Testis (tissue), 2 donors: ENCODE measurements at regions not wholly inside any gene's neighbourhood (a gene's known extent, or its start where the extent isn't known, plus 50 kb on each side); places are given as distances from the start of the nearest gene placed in this dataset.

Experiments used
- DNase-seq: peaks from one replicate; pipeline ENCODE4 v3.0.0-alpha.2; 2019
- H3K27ac ChIP-seq, 2 donors: fragments of 200-600 bp; sonication (generic); one replicate each; pipeline ENCODE4 v1.5.1; 2019
- H3K27me3 ChIP-seq: fragments of 200-600 bp; sonication (generic); one replicate; pipeline ENCODE4 v1.5.1; 2019
- H3K36me3 ChIP-seq: fragments of 200-600 bp; sonication (generic); one replicate; pipeline ENCODE4 v1.5.1; 2017; ENCODE audit warnings: low read depth; ENCODE audit errors: missing control alignments
- H3K4me1 ChIP-seq: fragments of 200-600 bp; sonication (generic); one replicate; pipeline ENCODE4 v1.5.1; 2019
- H3K4me3 ChIP-seq, 2 donors: fragments of 200-600 bp; sonication (generic); one replicate each; pipeline ENCODE4 v1.5.1; 2017 to 2019
- H3K9me3 ChIP-seq: fragments of 200-600 bp; sonication (generic); one replicate; pipeline ENCODE4 v1.5.1; 2017
- POLR2A ChIP-seq: fragments of 450-650 bp; IDR thresholded peaks from one replicate; pipeline ENCODE4 v1.6.1; 2017; ENCODE audit warnings: antibody characterized with exemption, mild to moderate bottlenecking, moderate library complexity
- WGBS, 2 donors: methylation state at CpG; one replicate each; pipeline ENCODE4 v1.1.5; 2018; 5-methylcytosine and 5-hydroxymethylcytosine counted together
- intact Hi-C: fragments of 100-400 bp; cut with DNase I; formaldehyde crosslinking; loops from one replicate; pipeline ENCODE4 v1.15.1; 2023; ENCODE audit warnings: low total_unique reads
- TF ChIP-seq, protein P1 (sequence below), 3 experiments: fragments of 450-650 bp in 2 of 3; fragments of 200-600 bp in 1 of 3; sonication (generic) in 1 of 3; IDR thresholded peaks; one replicate each; pipeline ENCODE4 v1.5.1; 2016 to 2019; ENCODE audit warnings: antibody characterized with exemption in 3 of 3, mild to moderate bottlenecking in 2 of 3, moderate library complexity in 1 of 3

DNA sequence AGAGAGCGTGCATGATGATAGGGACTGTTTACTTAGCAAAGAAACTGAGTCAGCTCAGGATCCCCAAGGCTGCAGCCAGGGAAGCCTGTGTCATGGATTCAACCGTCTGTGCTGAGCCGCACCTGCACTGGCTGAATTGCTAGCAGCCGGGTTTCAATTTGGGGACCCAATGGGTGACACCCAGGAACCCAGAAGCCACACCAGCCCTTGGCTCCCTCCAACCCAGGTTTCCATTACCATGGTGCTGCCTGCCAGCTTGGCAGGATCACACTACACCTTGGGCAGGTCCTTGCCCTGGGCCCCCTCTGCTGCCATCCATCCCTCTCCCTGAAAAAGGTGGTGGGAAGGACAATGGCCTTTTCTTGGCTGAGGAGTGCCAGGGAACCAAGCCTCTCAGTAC is 64.0 kb upstream of the CLDN14 start:
- Histone ChIP-seq H3K27me3 (no peaks in the 10 kb centered on the region), H3K27ac (no peak overlapping the region), H3K36me3 (no peaks in the 10 kb centered on the region), H3K4me3 (no peak overlapping the region), H3K9me3 (no peaks in the 10 kb centered on the region), H3K4me1 (peaks cover 5% of the 10 kb centered on the region)
- 90 to 98% methylated on average over 4 of the region's 4 CpGs for WGBS, 2 donors
- intact Hi-C loops: no loop called here
- no peak for DNase-seq
- no peak for TF ChIP-seq POLR2A
- TF ChIP-seq, protein P1, sequence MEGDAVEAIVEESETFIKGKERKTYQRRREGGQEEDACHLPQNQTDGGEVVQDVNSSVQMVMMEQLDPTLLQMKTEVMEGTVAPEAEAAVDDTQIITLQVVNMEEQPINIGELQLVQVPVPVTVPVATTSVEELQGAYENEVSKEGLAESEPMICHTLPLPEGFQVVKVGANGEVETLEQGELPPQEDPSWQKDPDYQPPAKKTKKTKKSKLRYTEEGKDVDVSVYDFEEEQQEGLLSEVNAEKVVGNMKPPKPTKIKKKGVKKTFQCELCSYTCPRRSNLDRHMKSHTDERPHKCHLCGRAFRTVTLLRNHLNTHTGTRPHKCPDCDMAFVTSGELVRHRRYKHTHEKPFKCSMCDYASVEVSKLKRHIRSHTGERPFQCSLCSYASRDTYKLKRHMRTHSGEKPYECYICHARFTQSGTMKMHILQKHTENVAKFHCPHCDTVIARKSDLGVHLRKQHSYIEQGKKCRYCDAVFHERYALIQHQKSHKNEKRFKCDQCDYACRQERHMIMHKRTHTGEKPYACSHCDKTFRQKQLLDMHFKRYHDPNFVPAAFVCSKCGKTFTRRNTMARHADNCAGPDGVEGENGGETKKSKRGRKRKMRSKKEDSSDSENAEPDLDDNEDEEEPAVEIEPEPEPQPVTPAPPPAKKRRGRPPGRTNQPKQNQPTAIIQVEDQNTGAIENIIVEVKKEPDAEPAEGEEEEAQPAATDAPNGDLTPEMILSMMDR (IDR thresholded peaks at IDR 0.05): no peak

DNA sequence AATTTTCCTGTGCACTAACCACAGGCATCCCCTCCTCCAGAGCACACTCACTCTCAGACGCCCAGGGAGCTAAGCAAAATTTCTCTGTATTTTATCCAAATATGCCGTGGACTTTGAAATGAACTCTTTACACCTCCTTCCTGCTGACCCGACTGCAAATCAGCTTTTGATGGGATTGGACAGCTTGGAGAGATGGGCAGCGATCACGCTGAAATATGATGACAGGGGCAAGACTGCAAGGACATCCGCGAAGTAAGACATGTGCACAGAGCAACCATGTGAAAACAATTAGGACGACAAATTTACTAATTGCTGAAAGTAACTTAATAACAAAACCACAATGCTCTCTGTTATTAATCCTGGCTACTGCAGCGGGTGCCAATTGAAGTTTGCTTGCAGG is 64.6 kb upstream of the CLDN14 start:
- H3K9me3 ChIP-seq: no peaks in the 10 kb centered on the region
- 47% methylated on average over 9 of the region's 9 CpGs for WGBS, 2 donors

DNA sequence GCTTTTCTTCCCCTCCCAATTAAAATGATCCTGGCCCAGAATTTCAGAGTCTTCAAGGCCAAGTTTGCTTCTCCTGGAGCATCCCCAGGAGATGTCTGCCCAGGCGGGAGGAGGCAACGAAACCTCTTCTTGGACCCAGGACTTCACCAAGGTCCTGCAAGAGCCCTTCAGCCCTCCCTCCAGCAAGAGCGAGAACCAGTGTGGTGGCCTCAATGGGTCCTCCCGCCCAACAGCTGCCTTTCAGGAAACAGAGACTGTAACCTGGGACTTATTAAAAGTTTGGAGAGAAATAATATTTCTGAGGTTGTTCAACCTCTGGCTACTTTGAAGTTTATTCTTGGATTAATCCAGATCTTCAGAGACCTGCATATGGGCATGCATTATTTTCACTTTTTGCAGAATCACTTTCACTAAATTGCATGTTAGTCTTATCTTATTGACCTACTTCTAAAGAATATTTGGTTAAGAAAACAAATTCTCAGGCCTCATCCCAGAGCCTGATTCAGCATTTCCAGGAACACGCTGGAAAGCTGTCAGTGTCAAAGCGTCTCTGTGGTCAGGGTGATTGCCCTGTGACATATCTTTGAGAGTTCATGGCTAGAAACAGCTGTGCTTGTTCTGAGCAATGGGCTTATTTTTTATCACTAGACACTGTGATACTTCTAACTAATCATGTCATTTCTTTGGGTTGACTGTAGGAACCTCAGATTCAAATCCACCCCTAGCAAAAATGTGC is 66.0 kb upstream of the CLDN14 start:
- peak; percentile 61 for DNase-seq
- Histone ChIP-seq H3K36me3 (no peaks in the 10 kb centered on the region), H3K9me3 (no peaks in the 10 kb centered on the region), H3K4me3 (no peak overlapping the region), H3K4me1 (peaks cover 8% of the 10 kb centered on the region), H3K27ac (no peak overlapping the region), H3K27me3 (no peaks in the 10 kb centered on the region)
- 41 to 53% methylated on average over 6 of the region's 6 CpGs for WGBS, 2 donors
- intact Hi-C loops: no loop called here
- TF ChIP-seq, protein P1 (IDR thresholded peaks at IDR 0.05): no peak
- no peak for TF ChIP-seq POLR2A

More for the DNA sequence above, 64.6 kb upstream of the CLDN14 start:
- no peak for DNase-seq
- no peaks in the 10 kb centered on the region for H3K36me3 ChIP-seq
- H3K4me3 ChIP-seq: no peak overlapping the region
- no peak overlapping the region for H3K27ac ChIP-seq
- H3K27me3 ChIP-seq: no peaks in the 10 kb centered on the region
- TF ChIP-seq POLR2A: no peak
- TF ChIP-seq, protein P1 (IDR thresholded peaks at IDR 0.05): no peak
- peaks cover 5% of the 10 kb centered on the region for H3K4me1 ChIP-seq
- intact Hi-C loops: no loop called here

DNA sequence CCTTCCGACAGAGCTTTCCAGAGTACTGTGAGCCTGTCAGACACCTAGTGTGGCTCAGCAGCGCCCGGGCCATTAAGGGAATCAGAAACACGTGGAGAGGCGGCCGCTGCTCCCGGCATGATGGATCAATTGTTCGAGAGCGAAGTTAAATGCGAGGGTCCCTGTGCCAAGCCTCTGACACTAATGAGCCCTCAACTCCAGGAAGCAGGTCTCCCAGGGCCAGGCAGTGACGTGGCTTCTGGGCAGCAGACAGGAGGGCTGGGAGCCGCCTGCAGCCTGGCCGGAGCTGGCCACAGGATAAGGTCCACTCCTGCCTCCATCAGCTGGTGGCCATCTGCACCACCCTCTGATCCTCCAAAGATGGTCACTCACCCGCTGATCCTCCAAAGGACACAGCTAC is 67.5 kb upstream of the CLDN14 start:
- Histone ChIP-seq H3K9me3 (no peaks in the 10 kb centered on the region), H3K36me3 (no peaks in the 10 kb centered on the region), H3K4me3 (no peak overlapping the region), H3K27me3 (no peaks in the 10 kb centered on the region), H3K4me1 (peaks cover 18% of the 10 kb centered on the region), H3K27ac (no peak overlapping the region)
- TF ChIP-seq, protein P1 (IDR thresholded peaks at IDR 0.05): no peak
- TF ChIP-seq POLR2A: no peak
- intact Hi-C loops: no loop called here
- WGBS, 2 donors: 71 to 88% methylated on average over 11 to 14 of the region's 14 CpGs
- peak; percentile 27 for DNase-seq

DNA sequence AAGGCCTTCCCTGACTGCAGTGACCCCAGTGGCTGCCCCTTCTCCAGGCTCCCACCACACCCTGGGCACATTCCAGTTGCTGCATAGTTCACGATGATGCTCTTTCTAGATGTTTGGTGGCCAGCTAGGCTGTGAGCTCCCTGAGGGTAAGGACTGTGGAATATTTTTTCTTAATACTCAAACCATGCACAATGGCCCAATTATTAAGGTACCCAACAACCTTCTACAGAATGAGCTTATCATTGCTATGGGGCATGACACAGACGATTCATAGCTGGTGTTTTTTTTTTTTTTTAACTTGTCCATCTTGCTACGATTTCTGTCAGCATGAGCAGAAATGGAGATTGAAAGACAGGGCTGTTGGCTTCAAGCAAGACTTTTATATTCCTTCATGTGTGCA is 68.9 kb upstream of the CLDN14 start:
- WGBS, 2 donors: 55 to 69% methylated on average over 3 of the region's 3 CpGs
- peaks cover 18% of the 10 kb centered on the region for H3K4me1 ChIP-seq

More for the DNA sequence above, 68.9 kb upstream of the CLDN14 start:
- intact Hi-C loops: no loop called here
- DNase-seq: no peak
- Histone ChIP-seq H3K9me3 (no peaks in the 10 kb centered on the region), H3K27ac (no peak overlapping the region), H3K36me3 (no peaks in the 10 kb centered on the region), H3K4me3 (no peak overlapping the region), H3K27me3 (no peaks in the 10 kb centered on the region)
- TF ChIP-seq, protein P1 (IDR thresholded peaks at IDR 0.05): no peak
- TF ChIP-seq POLR2A: no peak
